GM19467 (cell line): ENCODE measurements at regions not wholly inside any gene's neighbourhood (a gene's known extent, or its start where the extent isn't known, plus 50 kb on each side); places are given as distances from the start of the nearest gene placed in this dataset.

Experiments
- ATAC-seq: cut with Tn5 transposase; IDR thresholded peaks from one replicate; pipeline ENCODE4 v1.9.1; 2021; ENCODE audit warnings: mild to moderate bottlenecking, moderate library complexity; ENCODE audit not compliant: unreplicated experiment

- no peak for ATAC-seq
These were observed 76.0 kb downstream of the FAM124B start for GRCh38 chr2:224325941-224326340.

DNA sequence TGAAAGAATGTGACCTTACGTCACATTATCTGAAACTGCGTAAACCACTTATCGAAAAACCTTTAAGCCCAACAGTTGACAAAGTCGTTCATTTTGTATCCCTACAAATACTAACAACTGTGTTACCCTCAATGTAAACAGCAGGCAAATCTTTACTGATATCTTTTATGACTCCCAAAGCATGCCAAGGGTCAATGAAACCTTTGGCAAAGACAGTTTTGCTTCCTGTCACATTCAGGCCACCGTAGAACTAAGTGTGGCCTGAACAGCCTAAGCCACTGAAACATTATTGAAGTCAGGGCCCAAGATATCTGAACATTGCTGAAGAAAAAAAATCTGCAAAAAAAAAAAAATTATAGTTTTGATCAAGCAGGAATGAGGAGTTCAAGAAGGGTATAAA, 77.3 kb downstream of the FAM124B start:
- no peak for ATAC-seq

GRCh38 chr2:224320660-224321059, 81.2 kb downstream of the FAM124B start:
- no peak for ATAC-seq

DNA sequence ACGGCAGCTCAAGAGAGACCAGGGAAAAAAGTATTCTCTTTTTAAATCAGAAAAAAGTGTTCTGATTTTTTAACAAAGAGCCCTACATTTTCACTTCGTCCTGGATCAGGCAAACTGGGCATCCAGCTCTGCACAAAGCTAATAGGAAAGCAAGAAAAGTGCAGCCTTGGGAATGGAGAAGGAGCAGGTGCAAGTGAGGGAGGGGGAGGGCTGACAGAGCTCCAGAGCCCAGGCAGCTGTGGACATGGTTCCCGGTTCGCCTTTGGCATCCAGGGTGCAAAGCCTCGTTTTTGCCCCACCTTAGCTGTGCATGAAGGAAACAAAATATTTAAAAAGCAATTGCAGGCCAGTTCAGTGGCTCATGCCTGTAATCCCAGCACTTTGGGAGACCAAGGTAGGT, 82.2 kb downstream of the FAM124B start:
- ATAC-seq = no peak

DNA sequence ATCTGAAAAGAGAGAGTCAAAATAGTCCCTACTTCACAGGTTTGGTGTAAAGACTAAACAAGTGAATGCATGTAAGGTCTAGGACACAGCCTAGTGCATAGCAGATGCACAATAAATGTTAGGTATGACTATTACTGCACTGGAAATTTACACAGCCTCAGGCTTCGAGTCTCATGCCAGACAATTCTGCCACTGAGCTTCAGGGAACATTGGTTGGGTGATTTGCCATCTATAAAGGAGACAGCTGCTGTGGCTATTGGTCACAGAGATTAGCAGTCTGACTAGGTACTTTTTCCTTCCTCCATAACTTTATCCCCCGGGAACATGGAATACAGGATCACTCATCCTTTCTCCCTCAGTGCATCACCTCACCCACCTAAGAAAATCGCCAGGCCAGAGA, 89.2 kb downstream of the FAM124B start:
- no peak for ATAC-seq

DNA sequence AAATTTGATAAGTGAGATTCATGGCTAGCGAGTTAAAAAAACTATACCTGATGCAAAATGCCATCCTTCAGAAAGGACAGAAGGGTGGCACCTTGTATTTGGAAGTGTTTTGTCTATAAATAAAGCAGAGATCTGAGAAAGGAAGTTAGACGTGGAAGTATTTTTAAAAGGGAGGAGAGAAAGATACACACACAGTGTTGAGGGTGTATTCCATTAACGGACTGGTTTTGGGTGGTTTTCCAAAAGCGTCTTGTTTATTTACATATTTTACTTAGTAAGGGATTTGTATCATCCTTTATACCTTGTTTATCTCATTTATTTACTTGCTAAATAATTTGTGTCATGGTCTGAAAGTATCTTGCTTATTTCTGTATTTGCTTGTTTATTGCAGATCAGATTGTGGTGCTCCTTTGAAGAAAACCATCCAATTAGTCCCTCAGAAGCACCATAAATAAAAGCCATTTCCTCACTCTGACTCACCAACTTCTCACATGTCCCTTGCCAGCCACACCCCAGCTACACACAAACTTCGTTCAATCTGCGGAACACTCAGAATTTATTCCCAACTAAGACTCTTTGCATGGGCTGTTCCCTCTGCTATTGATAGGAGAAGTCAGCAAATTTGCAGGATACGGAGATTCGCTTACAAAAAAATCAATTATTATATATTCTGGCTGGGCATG, 90.8 kb downstream of the FAM124B start:
- ATAC-seq = no peak

GRCh38 chr2:224309176-224309575, 92.7 kb downstream of the FAM124B start:
- ATAC-seq = no peak

GRCh38 chr2:224308272-224308911, 93.5 kb downstream of the FAM124B start:
- peak; percentile 89 for ATAC-seq

GRCh38 chr2:224302952-224303351, 99.0 kb downstream of the FAM124B start:
- ATAC-seq = no peak

- no peak for ATAC-seq
These were observed 107.9 kb downstream of the FAM124B start for GRCh38 chr2:224293976-224294375.

DNA sequence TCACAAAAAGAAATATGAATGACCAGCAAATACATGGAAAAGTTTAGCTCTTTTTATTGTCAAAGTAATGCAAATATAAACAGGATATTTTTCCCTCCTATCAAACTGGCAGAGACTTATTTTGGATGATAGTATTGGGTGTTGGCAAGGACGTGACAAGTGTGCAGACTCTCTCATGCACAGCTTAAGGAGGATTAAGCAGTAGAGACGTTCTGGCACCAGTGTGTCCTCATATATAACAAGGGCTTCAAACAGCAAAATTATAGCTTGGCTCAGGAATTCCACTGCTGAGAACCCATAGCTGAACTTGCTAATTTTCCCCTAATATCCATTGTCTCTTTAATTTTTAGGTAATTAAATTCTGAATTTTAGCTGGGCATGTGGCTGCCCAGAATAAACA, 114.4 kb downstream of the FAM124B start:
- no peak for ATAC-seq

DNA sequence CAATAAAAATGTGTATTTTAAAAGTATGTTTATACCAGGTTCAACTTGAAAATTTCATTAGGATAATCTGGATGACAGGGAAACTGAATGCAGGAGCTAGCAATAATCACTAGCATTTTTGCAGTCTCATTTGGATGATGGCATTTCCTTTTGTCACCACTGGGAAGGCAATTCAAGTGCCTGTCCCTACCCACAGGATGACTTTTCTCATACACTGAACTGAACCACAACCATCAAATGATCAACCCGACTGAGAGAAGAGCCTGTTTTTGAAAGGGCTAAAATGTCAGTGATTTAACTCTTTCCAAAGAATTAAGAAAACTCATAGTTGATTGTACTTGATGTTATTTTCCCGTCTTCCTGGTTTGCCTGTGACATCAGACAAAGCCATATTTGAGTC, 115.0 kb downstream of the FAM124B start:
- ATAC-seq = no peak

DNA sequence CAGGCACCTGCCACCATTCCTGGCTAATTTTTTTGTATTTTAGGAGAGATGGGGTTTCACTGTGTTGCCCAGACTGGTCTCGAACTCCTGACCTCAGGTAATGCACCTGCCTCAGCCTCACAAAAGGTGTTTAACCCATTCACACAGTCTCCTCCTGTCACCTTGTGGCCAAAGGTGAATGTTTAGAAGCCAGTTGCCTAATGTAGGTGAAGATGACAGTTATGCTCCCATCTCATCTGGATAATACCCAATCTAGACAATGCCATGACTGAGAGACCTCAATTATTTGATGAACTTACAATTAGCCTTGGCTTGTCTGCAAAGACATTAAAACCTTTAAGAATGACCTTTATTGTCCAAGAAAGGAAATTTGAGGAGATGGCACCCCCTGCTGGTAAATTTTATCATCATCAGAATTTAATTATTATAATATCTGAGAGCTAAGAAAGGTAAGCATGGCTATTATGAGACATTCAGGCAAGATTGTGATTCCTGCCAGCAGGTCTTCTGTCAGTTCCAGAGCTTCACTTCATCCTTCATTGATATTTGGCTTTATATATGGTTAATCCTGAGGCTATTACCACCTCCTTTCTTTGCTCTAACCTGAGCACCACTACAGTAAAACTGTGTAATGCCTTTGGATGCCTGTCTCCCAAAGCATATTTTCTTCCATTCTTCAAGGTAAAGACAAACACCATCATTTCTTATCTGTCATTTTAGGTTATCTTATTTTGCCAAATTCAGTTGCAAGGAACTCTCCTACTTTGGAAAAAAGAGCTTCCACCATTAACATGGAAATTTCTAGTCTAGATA, 117.6 kb downstream of the FAM124B start:
- ATAC-seq = no peak

- no peak for ATAC-seq
These were observed 118.4 kb downstream of the FAM124B start for GRCh38 chr2:224283466-224283965.

DNA sequence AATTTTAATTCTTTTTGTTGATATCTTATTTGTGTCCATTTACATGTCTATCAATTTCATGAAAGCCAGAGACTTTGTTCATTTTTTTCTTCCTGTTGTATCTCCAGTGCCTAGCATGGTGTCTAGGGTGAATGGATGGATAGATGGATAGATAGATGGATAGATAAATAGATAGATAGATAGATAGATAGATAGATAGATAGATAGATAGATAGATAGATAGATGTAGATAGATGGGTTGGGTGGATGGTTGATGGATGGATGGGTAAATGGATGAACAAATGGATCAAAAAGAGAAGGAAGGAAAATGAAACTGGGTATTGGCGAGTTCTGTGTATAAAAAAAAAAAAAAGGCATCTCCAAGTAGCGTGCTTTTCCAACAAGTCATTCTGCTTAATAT, 120.5 kb downstream of the FAM124B start:
- no peak for ATAC-seq

DNA sequence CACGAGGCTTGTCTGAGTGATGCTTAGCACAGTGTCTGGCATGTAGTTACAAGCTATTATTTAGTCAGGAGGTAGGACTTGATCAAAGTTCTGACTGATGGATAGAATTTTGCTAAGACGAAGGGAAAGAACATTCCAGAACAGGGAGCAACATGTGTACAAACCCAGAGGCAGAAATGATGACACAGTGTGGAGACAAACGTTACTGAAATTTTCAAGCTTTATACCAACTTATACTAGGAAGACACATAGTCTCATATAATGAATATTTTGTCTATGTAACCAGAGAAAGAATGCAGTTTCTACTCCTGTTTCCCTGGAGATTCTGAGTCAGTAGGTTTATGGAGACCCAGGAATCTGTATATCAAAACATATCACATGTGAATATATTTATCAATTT, 123.4 kb downstream of the FAM124B start:
- ATAC-seq = no peak

- ATAC-seq = no peak
These were observed 125.7 kb downstream of the FAM124B start for GRCh38 chr2:224276251-224276650.

GRCh38 chr2:224272237-224272910, 129.5 kb downstream of the FAM124B start:
- ATAC-seq = no peak

DNA sequence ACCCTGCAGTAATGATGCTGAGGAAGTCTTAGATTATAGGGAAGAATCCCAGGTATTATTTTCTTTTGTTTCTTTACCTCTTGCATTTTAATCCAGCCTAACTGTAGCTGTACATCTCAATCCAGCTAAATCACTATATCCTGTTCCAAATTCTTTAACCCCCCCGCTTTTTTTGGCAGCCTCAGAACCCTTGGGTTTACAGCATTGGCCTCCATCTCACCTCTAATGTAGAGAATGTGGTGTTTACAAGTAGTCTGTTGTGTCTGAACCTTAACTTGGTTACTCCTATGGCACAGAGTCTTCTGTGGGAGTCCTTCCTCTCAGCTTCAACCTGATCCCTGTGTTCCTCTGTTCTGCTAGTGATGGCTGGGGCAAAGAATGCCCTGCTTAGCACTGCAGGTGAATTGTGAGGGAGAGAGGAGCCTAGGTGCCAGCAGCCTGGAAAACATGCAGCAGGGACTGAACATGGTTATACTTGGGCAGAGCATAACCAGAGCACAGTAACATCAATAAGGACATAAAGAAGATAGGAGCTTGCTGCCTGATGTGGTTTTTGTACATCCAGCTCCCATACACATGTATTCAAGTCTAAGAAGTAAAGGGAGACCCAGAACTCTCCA, 130.2 kb downstream of the FAM124B start:
- ATAC-seq = no peak

DNA sequence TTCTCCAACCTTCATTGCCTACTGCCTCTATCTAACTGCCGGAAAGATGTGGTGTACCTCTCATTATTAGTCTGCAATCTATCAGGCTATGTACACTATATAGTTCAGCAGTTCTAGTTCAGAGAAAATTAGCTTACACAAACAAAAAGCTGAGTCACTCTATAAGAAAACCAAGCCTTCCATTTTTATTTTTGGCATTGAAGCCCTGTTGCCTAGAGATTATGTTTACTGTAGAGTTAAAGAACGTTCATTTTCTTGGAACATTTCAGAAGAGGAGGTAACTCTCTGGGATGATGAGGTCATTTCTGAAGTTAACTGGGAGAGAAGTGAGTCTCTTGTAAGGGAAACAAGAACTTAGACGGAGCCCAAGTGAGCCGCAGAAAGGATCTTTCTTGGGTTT, 133.5 kb downstream of the FAM124B start:
- ATAC-seq = no peak

- ATAC-seq = no peak
These were observed 137.6 kb downstream of the FAM124B start for GRCh38 chr2:224264259-224264658.
